ENCODE measurements at regions not wholly inside any gene's neighbourhood (a gene's known extent, or its start where the extent isn't known, plus 50 kb on each side); places are given as distances from the start of the nearest gene placed in this dataset.

DNA sequence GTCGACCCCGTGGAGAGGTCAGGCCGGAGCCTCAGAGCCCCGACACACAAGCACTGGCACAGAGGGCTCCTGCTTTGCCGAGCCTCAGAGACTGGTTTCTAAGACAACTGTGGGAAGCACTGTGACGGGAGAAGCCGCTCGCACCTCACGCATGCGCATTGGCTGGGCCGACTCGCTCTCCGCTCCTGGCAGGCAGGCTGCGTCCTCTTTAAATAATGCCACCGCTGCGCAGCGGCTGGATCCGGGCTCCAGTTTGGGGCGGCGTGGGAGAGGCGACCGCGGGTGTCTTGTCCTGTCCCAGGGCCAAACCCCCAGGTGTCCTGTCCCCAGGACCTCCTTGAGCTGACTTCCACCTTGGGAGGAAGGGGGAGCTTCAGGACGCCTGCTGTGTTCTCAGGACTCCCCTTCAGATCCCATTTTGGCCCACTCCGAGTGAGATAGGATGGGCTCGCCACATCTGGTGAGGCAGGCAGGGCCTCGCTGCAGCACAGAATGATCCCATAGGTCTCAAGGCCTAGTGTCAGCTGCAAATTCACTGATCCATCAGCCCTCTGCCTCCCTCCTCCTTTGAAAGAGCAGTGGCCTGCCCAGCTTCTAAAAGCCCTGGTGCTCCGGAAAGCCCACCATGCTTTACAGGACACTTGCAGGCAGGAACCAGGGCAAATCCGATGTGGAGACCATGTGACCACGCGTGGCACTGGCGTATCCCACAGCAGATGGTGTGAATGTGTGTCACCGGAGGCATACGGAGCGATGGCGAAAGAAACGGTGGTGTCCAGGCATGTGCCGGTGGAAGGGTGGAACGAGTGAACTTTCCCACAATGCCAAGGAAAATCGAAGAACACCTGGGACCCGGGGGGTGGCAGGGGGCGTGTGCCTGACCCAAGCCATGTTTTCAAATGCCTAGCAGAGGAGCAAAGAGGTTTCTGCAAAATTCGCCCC lies 169.3 kb upstream of the ZNF337 start:
- TF ChIP-seq, protein P1, sequence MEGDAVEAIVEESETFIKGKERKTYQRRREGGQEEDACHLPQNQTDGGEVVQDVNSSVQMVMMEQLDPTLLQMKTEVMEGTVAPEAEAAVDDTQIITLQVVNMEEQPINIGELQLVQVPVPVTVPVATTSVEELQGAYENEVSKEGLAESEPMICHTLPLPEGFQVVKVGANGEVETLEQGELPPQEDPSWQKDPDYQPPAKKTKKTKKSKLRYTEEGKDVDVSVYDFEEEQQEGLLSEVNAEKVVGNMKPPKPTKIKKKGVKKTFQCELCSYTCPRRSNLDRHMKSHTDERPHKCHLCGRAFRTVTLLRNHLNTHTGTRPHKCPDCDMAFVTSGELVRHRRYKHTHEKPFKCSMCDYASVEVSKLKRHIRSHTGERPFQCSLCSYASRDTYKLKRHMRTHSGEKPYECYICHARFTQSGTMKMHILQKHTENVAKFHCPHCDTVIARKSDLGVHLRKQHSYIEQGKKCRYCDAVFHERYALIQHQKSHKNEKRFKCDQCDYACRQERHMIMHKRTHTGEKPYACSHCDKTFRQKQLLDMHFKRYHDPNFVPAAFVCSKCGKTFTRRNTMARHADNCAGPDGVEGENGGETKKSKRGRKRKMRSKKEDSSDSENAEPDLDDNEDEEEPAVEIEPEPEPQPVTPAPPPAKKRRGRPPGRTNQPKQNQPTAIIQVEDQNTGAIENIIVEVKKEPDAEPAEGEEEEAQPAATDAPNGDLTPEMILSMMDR (IDR thresholded peaks at IDR 0.05): no peak
- peak; percentile 43 for TF ChIP-seq EZH2 (IDR thresholded peaks at IDR 0.05)
- TF ChIP-seq EZH2phosphoT487 (IDR thresholded peaks at IDR 0.05): no peak
